Keratinocyte (primary cell): ENCODE measurements at regions not wholly inside any gene's neighbourhood (a gene's known extent, or its start where the extent isn't known, plus 50 kb on each side); places are given as distances from the start of the nearest gene placed in this dataset.

Source experiments
- DNase-seq: peaks from one replicate; pipeline ENCODE4 v3.0.0-alpha.2; 2011; ENCODE audit warnings: low read depth, missing footprints, low spot score
- FAIRE-seq: peaks from 2 replicates; lab custom pipeline; 2011; peaks lifted over from hg19 to GRCh38; lab: Jason Lieb, UNC
- H2AFZ ChIP-seq: 2 replicates; pipeline ENCODE4 v1.6.0; 2012; ENCODE audit warnings: low read length, control low read depth, inconsistent platforms; ENCODE audit not compliant: control insufficient read depth
- H3K27ac ChIP-seq: 2 replicates; pipeline ENCODE4 v1.5.1; 2011; ENCODE audit warnings: low read length; ENCODE audit not compliant: control insufficient read depth, insufficient read depth
- H3K27me3 ChIP-seq: 3 replicates; pipeline ENCODE4 v1.6.0; 2011; ENCODE audit warnings: low read length; ENCODE audit not compliant: control insufficient read depth, insufficient read depth; ENCODE audit errors: extremely low read depth
- H3K36me3 ChIP-seq, 2 experiments: 2 replicates in 1 of 2; 3 replicates in 1 of 2; pipeline ENCODE4 v1.5.1; 2011; ENCODE audit warnings: low read length in 2 of 2, mild to moderate bottlenecking in 1 of 2; ENCODE audit not compliant: control insufficient read depth in 2 of 2, insufficient read depth in 2 of 2; ENCODE audit errors: extremely low read depth in 1 of 2
- H3K4me1 ChIP-seq: 3 replicates; pipeline ENCODE4 v1.5.1; 2011; ENCODE audit warnings: low read length; ENCODE audit not compliant: control insufficient read depth, insufficient read depth; ENCODE audit errors: extremely low read depth
- H3K4me2 ChIP-seq: 3 replicates; pipeline ENCODE4 v1.6.0; 2011; ENCODE audit warnings: low read depth, low read length; ENCODE audit not compliant: control insufficient read depth, insufficient read depth; ENCODE audit errors: extremely low read depth
- H3K4me3 ChIP-seq, 3 experiments: fragments of 200-600 bp in 1 of 3; sonication (generic) in 1 of 3; 2 replicates in 2 of 3; 3 replicates in 1 of 3; pipeline ENCODE4 v1.5.1; 2011 to 2016; ENCODE audit warnings: low read length in 3 of 3, mild to moderate bottlenecking in 3 of 3, control low read depth in 2 of 3, inconsistent platforms in 1 of 3, low read depth in 1 of 3, mixed read lengths in 1 of 3, mixed run types in 1 of 3, moderate library complexity in 1 of 3; ENCODE audit not compliant: control insufficient read depth in 2 of 3, insufficient read depth in 2 of 3; ENCODE audit errors: extremely low read depth in 1 of 3
- H3K79me2 ChIP-seq: 2 replicates; pipeline ENCODE4 v1.6.0; 2012; ENCODE audit warnings: low read length; ENCODE audit not compliant: control insufficient read depth, insufficient read depth
- H3K9ac ChIP-seq: 3 replicates; pipeline ENCODE4 v1.6.0; 2011; ENCODE audit warnings: low read length; ENCODE audit not compliant: control insufficient read depth, insufficient read depth; ENCODE audit errors: extremely low read depth
- H3K9me1 ChIP-seq: 3 replicates; pipeline ENCODE4 v1.6.0; 2011; ENCODE audit warnings: low read length; ENCODE audit not compliant: control insufficient read depth, insufficient read depth; ENCODE audit errors: extremely low read depth
- H3K9me3 ChIP-seq: 2 replicates; pipeline ENCODE4 v1.5.1; 2012; ENCODE audit warnings: low read depth, low read length; ENCODE audit not compliant: control insufficient read depth
- H4K20me1 ChIP-seq: 3 replicates; pipeline ENCODE4 v1.6.0; 2011; ENCODE audit warnings: low read length; ENCODE audit not compliant: control insufficient read depth, insufficient read depth; ENCODE audit errors: extremely low read depth
- CTCF ChIP-seq, 3 experiments: IDR thresholded peaks in 1 of 3; conservative IDR thresholded peaks in 1 of 3; optimal IDR thresholded peaks in 1 of 3; 2 replicates in 2 of 3; 3 replicates in 1 of 3; pipeline versions ENCODE3 to v1.5.1; 2011; ENCODE audit warnings: low read length in 3 of 3, mild to moderate bottlenecking in 3 of 3, moderate library complexity in 2 of 3, control low read depth in 1 of 3, inconsistent platforms in 1 of 3; ENCODE audit not compliant: insufficient read depth in 2 of 3; ENCODE audit errors: extremely low read depth in 1 of 3
- EZH2 ChIP-seq: IDR thresholded peaks from one replicate; pipeline ENCODE4 v1.6.1; 2012; ENCODE audit warnings: inconsistent platforms, mild to moderate bottlenecking, low read length, moderate library complexity
- dilution Hi-C: fragments of 300-500 bp; cut with MboI; formaldehyde crosslinking; loops from one replicate; pipeline ENCODE4 v1.7.0; 2020; ENCODE audit warnings: low sequenced_read_pairs; ENCODE audit not compliant: extremely low pct_ligation_motif_present
- small RNA-seq, 3 experiments: library from RNA; depleted of rRNA; stranded (forward); fragments of <200 nt; gene quantifications; one replicate each; pipeline ENCODE3, GENCODE V24; 2012; ENCODE audit warnings: low read depth in 3 of 3, low replicate concordance in 1 of 3; ENCODE audit not compliant: insufficient read length in 3 of 3

- Histone ChIP-seq H3K4me1 (no peaks in the 10 kb centered on the region), H3K9me3 (no peaks in the 10 kb centered on the region), H3K27ac (no peak overlapping the region), H3K27me3 (no peaks in the 10 kb centered on the region), H2AFZ (no peak overlapping the region), H3K79me2 (no peaks in the 10 kb centered on the region), H4K20me1 (no peaks in the 10 kb centered on the region), H3K4me3 (no peak overlapping the region), H3K9me1 (no peaks in the 10 kb centered on the region), H3K36me3 (no peaks in the 10 kb centered on the region), H3K9ac (no peak overlapping the region), H3K4me2 (no peak overlapping the region)
- TF ChIP-seq EZH2 (no peak), CTCF (optimal IDR thresholded peaks at IDR 0.05 in 1 of 3, IDR thresholded peaks at IDR 0.05 in 1 of 3, conservative IDR thresholded peaks at IDR 0.05 in 1 of 3; ENCODE audit: extremely low read depth in 1 of 3, insufficient read depth in 2 of 3, low read length in 3 of 3) (no peak)
- FAIRE-seq (no peak), DNase-seq (no peak)
- dilution Hi-C loops = no loop called here
These were observed 50.1 kb upstream of the RHOU start for GRCh38 chr1:228685081-228685660.

Small RNA genes lying in the stretch of these regions (small RNA-seq; reads per million reads assigned to genes)
- gene RF00432 (0 reads per million in 3 experiments), gene RNA5S10 (0 reads per million in 3 experiments), gene RNA5S11 (0 reads per million in 3 experiments), gene RNA5S12 (0 reads per million in 3 experiments), gene RNA5S13 (0 reads per million in 3 experiments), gene RNA5S14 (0 reads per million in 3 experiments), gene RNA5S15 (0 reads per million in 3 experiments), gene RNA5S16 (0 reads per million in 3 experiments), gene RNA5S17 (0 reads per million in 3 experiments), gene RNA5S2 (0 reads per million in 3 experiments), gene RNA5S3 (0 reads per million in 3 experiments), gene RNA5S4 (0 reads per million in 3 experiments), gene RNA5S5 (0 reads per million in 3 experiments), gene RNA5S6 (0 reads per million in 3 experiments), gene RNA5S7 (0 reads per million in 3 experiments), gene RNA5S8 (0 reads per million in 3 experiments), gene RNA5S9 (0 reads per million in 3 experiments), gene RNA5SP18 (0 reads per million in 3 experiments)
